HFFc6 (cell line): ENCODE measurements at regions not wholly inside any gene's neighbourhood (a gene's known extent, or its start where the extent isn't known, plus 50 kb on each side); places are given as distances from the start of the nearest gene placed in this dataset.
A peak's percentile ranks its signal among the peaks of the same experiment; 100 is the strongest.

ENCODE experiments used
- DNase-seq: peaks from one replicate; pipeline ENCODE4 v3.0.0-alpha.2; 2018
- H3K27ac Mint-ChIP-seq: 2 replicates; pipeline ENCODE4 v1.8.0; 2020; ENCODE audit warnings: mild to moderate bottlenecking, mixed read lengths
- H3K27me3 Mint-ChIP-seq: 2 replicates; pipeline ENCODE4 v1.8.0; 2021; ENCODE audit warnings: mild to moderate bottlenecking, moderate library complexity, mixed read lengths; ENCODE audit not compliant: insufficient read depth
- H3K36me3 Mint-ChIP-seq: 2 replicates; pipeline ENCODE4 v1.8.0; 2021; ENCODE audit warnings: low read depth, mixed read lengths
- H3K4me1 Mint-ChIP-seq: 2 replicates; pipeline ENCODE4 v1.8.0; 2020; ENCODE audit warnings: low read depth, mixed read lengths
- H3K4me3 Mint-ChIP-seq: 2 replicates; pipeline ENCODE4 v1.8.0; 2020; ENCODE audit warnings: mild to moderate bottlenecking, moderate library complexity, mixed read lengths
- H3K9me3 Mint-ChIP-seq: 2 replicates; pipeline ENCODE4 v1.8.0; 2020; ENCODE audit warnings: mild to moderate bottlenecking, mixed read lengths
- TF ChIP-seq, protein P1 (sequence below): fragments of 200-600 bp; sonication (generic); IDR thresholded peaks from 2 replicates; pipeline ENCODE4 v1.5.0; 2021; ENCODE audit warnings: antibody characterized with exemption, mild to moderate bottlenecking

DNA sequence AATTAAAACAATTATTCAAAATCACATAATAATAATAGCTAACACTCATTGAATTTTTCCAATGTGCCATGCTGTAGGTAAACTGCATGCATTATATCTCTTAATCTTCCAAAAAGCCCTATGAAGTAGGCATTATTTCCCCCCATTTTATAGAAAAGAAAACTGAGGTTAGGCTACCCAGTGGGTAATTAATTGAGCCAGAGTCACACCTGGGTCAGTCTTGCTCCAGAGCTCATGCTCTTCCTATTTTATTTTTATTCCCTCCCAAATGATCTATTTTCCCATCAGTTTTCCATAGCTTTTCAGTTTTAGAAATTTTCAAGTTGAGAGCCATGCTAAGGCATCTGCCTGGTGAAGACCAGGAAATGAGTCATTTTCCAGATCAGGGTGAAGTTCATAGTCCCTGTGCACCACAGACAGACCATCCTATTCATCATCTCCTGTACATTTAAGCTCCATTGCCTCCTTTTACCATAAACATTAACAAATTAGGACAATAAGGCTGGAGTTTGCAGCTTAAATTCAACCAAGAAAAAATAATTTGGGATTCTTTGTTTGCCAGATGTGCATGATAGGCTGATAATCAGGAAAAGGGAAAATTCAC is 417.3 kb downstream of the OTOL1 start:
- H3K9me3 Mint-ChIP-seq, result peaks cover 6% of the 10 kb centered on the region
- H3K27me3 Mint-ChIP-seq, result no peaks in the 10 kb centered on the region
- TF ChIP-seq, protein P1, sequence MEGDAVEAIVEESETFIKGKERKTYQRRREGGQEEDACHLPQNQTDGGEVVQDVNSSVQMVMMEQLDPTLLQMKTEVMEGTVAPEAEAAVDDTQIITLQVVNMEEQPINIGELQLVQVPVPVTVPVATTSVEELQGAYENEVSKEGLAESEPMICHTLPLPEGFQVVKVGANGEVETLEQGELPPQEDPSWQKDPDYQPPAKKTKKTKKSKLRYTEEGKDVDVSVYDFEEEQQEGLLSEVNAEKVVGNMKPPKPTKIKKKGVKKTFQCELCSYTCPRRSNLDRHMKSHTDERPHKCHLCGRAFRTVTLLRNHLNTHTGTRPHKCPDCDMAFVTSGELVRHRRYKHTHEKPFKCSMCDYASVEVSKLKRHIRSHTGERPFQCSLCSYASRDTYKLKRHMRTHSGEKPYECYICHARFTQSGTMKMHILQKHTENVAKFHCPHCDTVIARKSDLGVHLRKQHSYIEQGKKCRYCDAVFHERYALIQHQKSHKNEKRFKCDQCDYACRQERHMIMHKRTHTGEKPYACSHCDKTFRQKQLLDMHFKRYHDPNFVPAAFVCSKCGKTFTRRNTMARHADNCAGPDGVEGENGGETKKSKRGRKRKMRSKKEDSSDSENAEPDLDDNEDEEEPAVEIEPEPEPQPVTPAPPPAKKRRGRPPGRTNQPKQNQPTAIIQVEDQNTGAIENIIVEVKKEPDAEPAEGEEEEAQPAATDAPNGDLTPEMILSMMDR, result no peak
- H3K4me3 Mint-ChIP-seq, result peak overlapping the region; percentile 2; the same call in 1 of the 2 replicates
- H3K4me1 Mint-ChIP-seq, result peaks cover 33% of the 10 kb centered on the region
- peak; percentile 66 for DNase-seq
- peaks cover 6% of the 10 kb centered on the region for H3K36me3 Mint-ChIP-seq
- peak overlapping the region; percentile 51 for H3K27ac Mint-ChIP-seq

DNA sequence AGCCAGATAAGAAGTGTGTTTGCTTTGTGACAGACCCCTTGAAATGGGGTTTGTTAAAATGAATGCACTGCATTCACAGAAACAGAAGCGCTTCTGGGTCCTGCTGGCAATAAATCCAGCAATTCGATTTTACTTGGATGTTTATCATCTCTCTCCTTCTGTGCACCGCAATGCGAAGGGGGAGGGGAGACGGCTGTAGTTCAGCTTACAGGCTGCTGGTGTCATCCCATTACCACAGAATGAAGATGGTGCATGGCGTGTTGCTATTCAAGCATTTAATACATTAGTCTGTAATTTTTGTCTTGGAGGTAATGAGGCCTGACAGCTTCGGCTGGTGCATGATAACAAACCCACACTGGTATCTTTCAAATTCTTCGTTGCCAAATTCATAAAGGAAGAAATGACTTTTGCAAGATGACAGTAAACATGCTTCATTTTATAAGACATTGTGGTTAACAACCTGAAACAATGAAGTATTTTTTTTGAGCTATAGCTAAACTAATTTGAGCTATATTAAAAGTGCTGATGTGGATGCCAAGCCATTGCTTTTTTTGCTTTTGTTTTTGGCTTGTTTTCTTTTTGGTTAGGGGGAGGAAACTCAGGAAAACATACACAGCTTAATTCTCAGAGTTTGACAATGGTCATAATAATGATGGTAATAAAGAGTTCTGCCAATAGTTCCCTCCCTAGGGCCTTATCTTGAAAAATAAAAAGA is 418.3 kb downstream of the OTOL1 start:
- TF ChIP-seq, protein P1, result peak; percentile 55
- Mint-ChIP-seq H3K4me1 (peaks cover 37% of the 10 kb centered on the region), H3K36me3 (peaks cover 16% of the 10 kb centered on the region), H3K9me3 (peaks cover 16% of the 10 kb centered on the region), H3K4me3 (peak overlapping the region; percentile 23; the same call in 1 of the 2 replicates), H3K27me3 (no peaks in the 10 kb centered on the region), H3K27ac (peak overlapping the region; percentile 32; the same call in 1 of the 2 replicates)
- no peak for DNase-seq

DNA sequence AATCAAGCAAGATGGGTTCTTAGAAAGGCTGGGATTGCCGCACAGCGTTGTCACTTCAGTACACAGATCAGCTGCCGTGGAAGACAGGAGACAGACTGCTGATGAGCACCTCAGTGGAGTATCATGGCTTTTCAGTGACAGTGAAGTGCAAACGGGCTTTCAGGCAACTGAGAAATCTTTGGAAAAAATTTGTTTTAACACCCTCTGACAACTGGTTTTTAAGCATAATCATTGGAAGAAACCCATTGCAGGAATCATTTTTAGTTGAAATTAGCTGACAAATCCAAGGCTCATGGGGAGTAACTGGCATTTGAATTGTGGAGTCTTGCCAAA is 418.8 kb downstream of the OTOL1 start:
- H3K4me1 Mint-ChIP-seq, result peaks cover 43% of the 10 kb centered on the region
- H3K27ac Mint-ChIP-seq, result no peak overlapping the region
- DNase-seq, result no peak
- peak overlapping the region; percentile 23; the same call in 1 of the 2 replicates for H3K4me3 Mint-ChIP-seq
- TF ChIP-seq, protein P1, result no peak
- peaks cover 21% of the 10 kb centered on the region for H3K9me3 Mint-ChIP-seq
- H3K36me3 Mint-ChIP-seq, result peaks cover 20% of the 10 kb centered on the region
- H3K27me3 Mint-ChIP-seq, result no peaks in the 10 kb centered on the region

DNA sequence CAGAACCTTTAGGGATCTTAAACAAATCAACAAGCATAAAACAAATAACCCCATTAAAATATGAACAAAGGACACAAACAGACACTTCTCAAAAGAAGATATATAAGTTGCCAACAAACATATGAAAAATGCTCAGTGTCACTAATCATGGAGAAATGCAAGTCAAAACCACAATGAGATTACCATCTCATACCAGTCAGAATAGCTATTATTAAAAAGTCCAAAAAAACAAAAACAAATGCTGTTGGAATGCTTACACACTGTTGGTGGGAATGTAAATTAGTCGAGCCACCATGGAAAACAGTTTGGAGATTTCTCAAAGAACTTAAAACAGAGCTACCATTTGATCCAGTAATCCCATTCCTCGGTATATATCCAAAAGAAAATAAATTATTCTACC is 423.6 kb downstream of the OTOL1 start:
- Mint-ChIP-seq H3K9me3 (peaks cover 23% of the 10 kb centered on the region), H3K4me3 (no peak overlapping the region), H3K4me1 (peaks cover 29% of the 10 kb centered on the region), H3K36me3 (peaks cover 22% of the 10 kb centered on the region), H3K27me3 (no peaks in the 10 kb centered on the region; the same call in 1 of the 2 replicates), H3K27ac (peak overlapping the region; percentile 46; the same call in 1 of the 2 replicates)
- TF ChIP-seq, protein P1, result no peak
- peak; percentile 63 for DNase-seq

DNA sequence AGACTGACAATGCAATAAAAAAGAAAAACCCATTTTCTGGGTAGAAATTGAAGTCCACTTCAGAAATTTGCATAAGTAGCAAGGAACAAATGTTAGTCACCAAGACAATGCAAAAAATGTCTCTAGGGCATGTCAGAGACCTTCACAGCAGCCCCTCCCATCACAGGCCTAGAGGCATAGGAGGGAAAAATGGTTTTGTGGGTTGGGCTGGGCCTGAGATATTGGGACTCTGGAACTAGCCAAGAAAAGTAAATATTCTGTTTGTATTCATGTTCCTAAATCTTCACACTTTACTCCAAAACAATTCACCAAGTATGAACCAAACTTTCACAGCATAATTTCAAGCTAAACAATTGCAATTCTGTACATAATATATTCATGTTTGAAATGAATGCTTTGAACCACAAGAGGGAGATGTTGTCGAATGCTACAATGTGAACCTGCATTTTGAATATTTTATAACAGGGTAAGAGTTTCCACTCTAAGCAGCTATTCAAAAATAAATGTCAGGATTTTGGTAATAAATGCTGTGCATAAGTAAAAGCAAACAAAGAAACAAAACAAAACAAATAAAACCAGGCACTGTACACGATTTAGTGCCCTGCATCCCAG is 429.2 kb downstream of the OTOL1 start:
- Mint-ChIP-seq H3K4me1 (peaks cover 7% of the 10 kb centered on the region; the same call in 1 of the 2 replicates), H3K36me3 (peaks cover 14% of the 10 kb centered on the region), H3K4me3 (no peak overlapping the region), H3K27ac (no peak overlapping the region), H3K9me3 (peaks cover 21% of the 10 kb centered on the region), H3K27me3 (no peaks in the 10 kb centered on the region; the same call in 1 of the 2 replicates)
- TF ChIP-seq, protein P1, result peak; percentile 70
- DNase-seq, result no peak
